Esophagus muscularis mucosa (tissue), 4 donors: ENCODE measurements at regions not wholly inside any gene's neighbourhood (a gene's known extent, or its start where the extent isn't known, plus 50 kb on each side); places are given as distances from the start of the nearest gene placed in this dataset.

Experiments used
- DNase-seq: peaks from one replicate; pipeline ENCODE4 v3.0.0-alpha.2; 2017; ENCODE audit errors: extremely low spot score
- H3K27ac ChIP-seq, 4 donors: fragments of 200-600 bp; sonication (generic); replicated peaks in 1 of 4; 1 replicate in 3 of 4; 2 replicates in 1 of 4; pipeline ENCODE4 v1.5.1; 2016 to 2019; ENCODE audit warnings: mild to moderate bottlenecking in 1 of 4
- H3K27me3 ChIP-seq, 4 donors: fragments of 200-600 bp; sonication (generic); one replicate each; pipeline versions ENCODE4 v1.5.1 to v1.6.0; 2016 to 2019
- H3K36me3 ChIP-seq, 4 donors: fragments of 200-600 bp; sonication (generic); one replicate each; pipeline ENCODE4 v1.5.1; 2016 to 2019
- H3K4me1 ChIP-seq, 4 donors: fragments of 200-600 bp; sonication (generic); one replicate each; pipeline ENCODE4 v1.5.1; 2016 to 2019
- H3K4me3 ChIP-seq, 4 donors: fragments of 200-600 bp; sonication (generic); 1 replicate in 2 of 4; 2 replicates in 2 of 4; pipeline ENCODE4 v1.5.1; 2016 to 2019; ENCODE audit warnings: mild to moderate bottlenecking in 4 of 4, moderate library complexity in 1 of 4
- H3K9me3 ChIP-seq, 4 donors: fragments of 200-600 bp; sonication (generic); 1 replicate in 3 of 4; 2 replicates in 1 of 4; pipeline ENCODE4 v1.5.1; 2016 to 2019
- CTCF ChIP-seq, 3 experiments: fragments of 200-600 bp in 2 of 3; fragments of 450-650 bp in 1 of 3; sonication (generic) in 2 of 3; IDR thresholded peaks; one replicate each; pipeline ENCODE4 v1.5.1; 2017 to 2019; ENCODE audit warnings: antibody characterized with exemption in 3 of 3, mild to moderate bottlenecking in 2 of 3, moderate library complexity in 1 of 3
- EP300 ChIP-seq: sonication (generic); formaldehyde crosslinking; IDR thresholded peaks from one replicate; pipeline ENCODE4 v1.6.1; 2017; ENCODE audit warnings: antibody characterized with exemption
- POLR2A ChIP-seq: fragments of 450-650 bp; IDR thresholded peaks from one replicate; pipeline ENCODE4 v1.6.1; 2017; ENCODE audit warnings: antibody characterized with exemption, moderate library complexity, mild to moderate bottlenecking, low read depth
- POLR2AphosphoS5 ChIP-seq, 2 donors: sonication (generic); formaldehyde crosslinking; IDR thresholded peaks; one replicate each; pipeline ENCODE4 v1.6.1; 2017; ENCODE audit warnings: antibody characterized with exemption in 2 of 2
- WGBS: methylation state at CpG from one replicate; pipeline ENCODE4 v1.1.5; 2018; 5-methylcytosine and 5-hydroxymethylcytosine counted together
- intact Hi-C: fragments of 100-400 bp; cut with DNase I; formaldehyde crosslinking; loops from one replicate; pipeline ENCODE4 v1.15.1; 2023

- WGBS = 83% methylated on average over 2 of the region's 2 CpGs
- H3K4me3 ChIP-seq = no peak overlapping the region
- intact Hi-C loops = no loop called here
- peaks cover 0 to 13% (median 9%) of the 10 kb centered on the region in 4 donors for H3K4me1 ChIP-seq
- H3K9me3 ChIP-seq = no peaks in the 10 kb centered on the region
- TF ChIP-seq EP300 (no peak), POLR2A (no peak), CTCF (IDR thresholded peaks at IDR 0.05) (no peak), POLR2AphosphoS5 (IDR thresholded peaks at IDR 0.05) (no peak)
- no peak overlapping the region for H3K27ac ChIP-seq
- H3K36me3 ChIP-seq = no peaks in the 10 kb centered on the region
- H3K27me3 ChIP-seq = no peaks in the 10 kb centered on the region
- DNase-seq = no peak
Observed at GRCh38 chr1:72570815-72571214, 288.5 kb upstream of the NEGR1 start.

- peaks cover 0 to 13% (median 9%) of the 10 kb centered on the region in 4 donors for H3K4me1 ChIP-seq
- 81% methylated on average over 1 of the region's 1 CpG for WGBS
- DNase-seq = no peak
- no peak overlapping the region for H3K27ac ChIP-seq
- TF ChIP-seq EP300 = no peak
- TF ChIP-seq POLR2A = no peak
- TF ChIP-seq CTCF (IDR thresholded peaks at IDR 0.05) = no peak
- no peak for TF ChIP-seq POLR2AphosphoS5 (IDR thresholded peaks at IDR 0.05)
- intact Hi-C loops = no loop called here
- H3K36me3 ChIP-seq = no peaks in the 10 kb centered on the region
- no peaks in the 10 kb centered on the region for H3K9me3 ChIP-seq
- H3K27me3 ChIP-seq = no peaks in the 10 kb centered on the region
- H3K4me3 ChIP-seq = no peak overlapping the region
Observed at GRCh38 chr1:72568113-72568512, 285.8 kb upstream of the NEGR1 start.

GRCh38 chr1:72567521-72567920, 285.2 kb upstream of the NEGR1 start:
- DNase-seq = no peak
- intact Hi-C loops = no loop called here
- Histone ChIP-seq H3K4me1 (peaks cover 0 to 13% (median 9%) of the 10 kb centered on the region in 4 donors), H3K27ac (no peak overlapping the region), H3K4me3 (no peak overlapping the region), H3K27me3 (no peaks in the 10 kb centered on the region), H3K9me3 (no peaks in the 10 kb centered on the region), H3K36me3 (no peaks in the 10 kb centered on the region)
- no peak for TF ChIP-seq CTCF (IDR thresholded peaks at IDR 0.05)
- TF ChIP-seq POLR2AphosphoS5 (IDR thresholded peaks at IDR 0.05) = no peak
- TF ChIP-seq EP300 = no peak
- TF ChIP-seq POLR2A = no peak

- H3K9me3 ChIP-seq = no peaks in the 10 kb centered on the region
- 92% methylated on average over 5 of the region's 5 CpGs for WGBS
Observed at GRCh38 chr1:72564749-72565148, 282.4 kb upstream of the NEGR1 start.

More at GRCh38 chr1:72564749-72565148, 282.4 kb upstream of the NEGR1 start:
- DNase-seq = no peak
- no peak overlapping the region for H3K27ac ChIP-seq
- peaks cover 0 to 13% (median 9%) of the 10 kb centered on the region in 4 donors for H3K4me1 ChIP-seq
- H3K27me3 ChIP-seq = no peaks in the 10 kb centered on the region
- no peaks in the 10 kb centered on the region for H3K36me3 ChIP-seq
- TF ChIP-seq CTCF (IDR thresholded peaks at IDR 0.05) (no peak), POLR2A (no peak), EP300 (no peak), POLR2AphosphoS5 (IDR thresholded peaks at IDR 0.05) (no peak)
- intact Hi-C loops = no loop called here
- no peak overlapping the region for H3K4me3 ChIP-seq
